ENCODE measurements at regions not wholly inside any gene's neighbourhood (a gene's known extent, or its start where the extent isn't known, plus 50 kb on each side); places are given as distances from the start of the nearest gene placed in this dataset.

GRCh38 chr2:176833671-176834070, 378.9 kb upstream of the HNRNPA3 start:
- Histone ChIP-seq H3K4me2 (no peak overlapping the region), H3K4me1 (no peaks in the 10 kb centered on the region), H3K9me3 (no peaks in the 10 kb centered on the region), H3K4me3 (no peak overlapping the region), H3K27ac (no peak overlapping the region)
- no peak for TF ChIP-seq EP300 (IDR thresholded peaks at IDR 0.05)
- no peak for TF ChIP-seq FOSB (CRISPR knock-in tag; IDR thresholded peaks at IDR 0.05)
- no peak for TF ChIP-seq HEYL (CRISPR knock-in tag; IDR thresholded peaks at IDR 0.05)
- TF ChIP-seq SREBF2 (IDR thresholded peaks at IDR 0.05), result no peak
- no peak for TF ChIP-seq NFE2L2 (conservative IDR thresholded peaks at IDR 0.05; ENCODE audit: low read length)
- no peak for TF ChIP-seq HDAC2 (IDR thresholded peaks at IDR 0.05)
- no peak for TF ChIP-seq TP53 (CRISPR knock-in tag; IDR thresholded peaks at IDR 0.05)
- TF ChIP-seq ELK1 (IDR thresholded peaks at IDR 0.05; ENCODE audit: low read depth, low read length), result no peak
- TF ChIP-seq KDM1A (IDR thresholded peaks at IDR 0.05; ENCODE audit: low read depth), result no peak
- no peak for TF ChIP-seq EHMT2 (IDR thresholded peaks at IDR 0.05; ENCODE audit: low read depth)
- TF ChIP-seq CHD2 (IDR thresholded peaks at IDR 0.05; ENCODE audit: low read length, partially characterized antibody), result no peak
- TF ChIP-seq NR3C1 (IDR thresholded peaks at IDR 0.05), result no peak
- TF ChIP-seq JUN (IDR thresholded peaks at IDR 0.05), result no peak
- TF ChIP-seq MAX (IDR thresholded peaks at IDR 0.05), result no peak
- DNase-seq (ENCODE audit: low read depth in 1 of 2, low spot score in 1 of 2), result no peak
- ChIA-PET POLR2A (no interaction called here), CTCF (no interaction called here)
- no peak for FAIRE-seq
- no peak for ATAC-seq

- TF ChIP-seq PHF8 (IDR thresholded peaks at IDR 0.05; ENCODE audit: borderline replicate concordance, low read depth), result no peak
- no peak for TF ChIP-seq SREBF2 (IDR thresholded peaks at IDR 0.05)
- no peak for TF ChIP-seq HDAC2 (IDR thresholded peaks at IDR 0.05)
- no peak for TF ChIP-seq EHMT2 (IDR thresholded peaks at IDR 0.05; ENCODE audit: low read depth)
- WGBS (ENCODE audit: missing lambda C conversion rate), result 18% methylated on average over 3 of the region's 3 CpGs
- H3K4me3 ChIP-seq, result no peak overlapping the region
- H3K27ac ChIP-seq, result no peak overlapping the region
- H3K9me3 ChIP-seq, result no peaks in the 10 kb centered on the region
- no peaks in the 10 kb centered on the region for H3K4me1 ChIP-seq
- CTCF ChIA-PET, result no interaction called here
- POLR2A ChIA-PET, result no interaction called here
- H3K4me2 ChIP-seq, result no peak overlapping the region
- no peak for DNase-seq (ENCODE audit: low read depth in 1 of 2, low spot score in 1 of 2)
- no peak for ATAC-seq
- FAIRE-seq, result no peak
Measured at GRCh38 chr2:176834226-176834625, 378.4 kb upstream of the HNRNPA3 start.

- no peak for FAIRE-seq
- TF ChIP-seq NR3C1 (IDR thresholded peaks at IDR 0.05) (no peak), POLR2AphosphoS2 (conservative IDR thresholded peaks at IDR 0.05; ENCODE audit: low read length) (no peak), CHD2 (IDR thresholded peaks at IDR 0.05; ENCODE audit: low read length, partially characterized antibody) (no peak), HOXB5 (CRISPR knock-in tag; IDR thresholded peaks at IDR 0.05) (no peak), MAFK (IDR thresholded peaks at IDR 0.05; ENCODE audit: partially characterized antibody) (no peak), ESRRA (IDR thresholded peaks at IDR 0.05; ENCODE audit: borderline replicate concordance, low read length) (no peak), EP300 (IDR thresholded peaks at IDR 0.05) (no peak), E2F6 (IDR thresholded peaks at IDR 0.05; ENCODE audit: borderline replicate concordance, low read depth) (no peak), EHF (CRISPR knock-in tag; IDR thresholded peaks at IDR 0.05) (no peak), HEYL (CRISPR knock-in tag; IDR thresholded peaks at IDR 0.05) (no peak)
- no peak for ATAC-seq
- CTCF ChIA-PET, result interaction anchor here (2.5 kb wide), 1 partner anchor 13 kb away, joined by 6 read pairs; no protein-coding TSS in a partner anchor
- no peak overlapping the region for H3K4me3 ChIP-seq
- H3K9me3 ChIP-seq, result no peaks in the 10 kb centered on the region
- H3K4me2 ChIP-seq, result no peak overlapping the region
- no peaks in the 10 kb centered on the region for H3K4me1 ChIP-seq
- DNase-seq (ENCODE audit: low read depth in 1 of 2, low spot score in 1 of 2), result no peak
- H3K27ac ChIP-seq, result no peak overlapping the region
- POLR2A ChIA-PET, result no interaction called here
Measured at GRCh38 chr2:176843208-176843607, 369.4 kb upstream of the HNRNPA3 start.

- Histone ChIP-seq H3K4me2 (no peak overlapping the region), H3K27ac (no peak overlapping the region), H3K4me3 (no peak overlapping the region), H3K9me3 (no peaks in the 10 kb centered on the region), H3K4me1 (no peaks in the 10 kb centered on the region)
- DNase-seq (ENCODE audit: low read depth in 1 of 2, low spot score in 1 of 2), result no peak
- POLR2A ChIA-PET, result no interaction called here
- CTCF ChIA-PET, result interaction anchor here (2.5 kb wide), 1 partner anchor 11 kb away, joined by 6 read pairs; no protein-coding TSS in a partner anchor
- no peak for ATAC-seq
- no peak for FAIRE-seq
- no peak for TF ChIP-seq FOSL2 (IDR thresholded peaks at IDR 0.05)
- no peak for TF ChIP-seq FOSL2 (CRISPR knock-in tag; IDR thresholded peaks at IDR 0.05)
- TF ChIP-seq MAFK (IDR thresholded peaks at IDR 0.05; ENCODE audit: partially characterized antibody), result no peak
- TF ChIP-seq ATOH8 (CRISPR knock-in tag; IDR thresholded peaks at IDR 0.05; ENCODE audit: low read depth), result no peak
- no peak for TF ChIP-seq RARB (CRISPR knock-in tag; IDR thresholded peaks at IDR 0.05)
- TF ChIP-seq HDAC2 (IDR thresholded peaks at IDR 0.05), result no peak
- 3% methylated on average over 1 of the region's 1 CpG for whole genome bisulfite sequencing (ENCODE audit: missing lambda C conversion rate)
Measured at GRCh38 chr2:176844461-176844860, 368.1 kb upstream of the HNRNPA3 start.

Data from A549 (cell line).